Lower leg skin (tissue), 3 donors: ENCODE measurements at regions not wholly inside any gene's neighbourhood (a gene's known extent, or its start where the extent isn't known, plus 50 kb on each side); places are given as distances from the start of the nearest gene placed in this dataset.

Experiments used
- POLR2A ChIP-seq, 2 donors: fragments of 450-650 bp; IDR thresholded peaks; one replicate each; pipeline ENCODE4 v1.6.1; 2016 to 2017; ENCODE audit warnings: antibody characterized with exemption in 2 of 2, mild to moderate bottlenecking in 1 of 2, moderate library complexity in 1 of 2
- TF ChIP-seq, protein P1 (sequence below), 3 donors: fragments of 450-650 bp; IDR thresholded peaks; one replicate each; pipeline ENCODE4 v1.5.1; 2016; ENCODE audit warnings: antibody characterized with exemption in 3 of 3, mild to moderate bottlenecking in 3 of 3, moderate library complexity in 2 of 3

GRCh38 chr14:49451938-49452337 is 134.2 kb downstream of the RPS29 start:
- TF ChIP-seq, protein P1, sequence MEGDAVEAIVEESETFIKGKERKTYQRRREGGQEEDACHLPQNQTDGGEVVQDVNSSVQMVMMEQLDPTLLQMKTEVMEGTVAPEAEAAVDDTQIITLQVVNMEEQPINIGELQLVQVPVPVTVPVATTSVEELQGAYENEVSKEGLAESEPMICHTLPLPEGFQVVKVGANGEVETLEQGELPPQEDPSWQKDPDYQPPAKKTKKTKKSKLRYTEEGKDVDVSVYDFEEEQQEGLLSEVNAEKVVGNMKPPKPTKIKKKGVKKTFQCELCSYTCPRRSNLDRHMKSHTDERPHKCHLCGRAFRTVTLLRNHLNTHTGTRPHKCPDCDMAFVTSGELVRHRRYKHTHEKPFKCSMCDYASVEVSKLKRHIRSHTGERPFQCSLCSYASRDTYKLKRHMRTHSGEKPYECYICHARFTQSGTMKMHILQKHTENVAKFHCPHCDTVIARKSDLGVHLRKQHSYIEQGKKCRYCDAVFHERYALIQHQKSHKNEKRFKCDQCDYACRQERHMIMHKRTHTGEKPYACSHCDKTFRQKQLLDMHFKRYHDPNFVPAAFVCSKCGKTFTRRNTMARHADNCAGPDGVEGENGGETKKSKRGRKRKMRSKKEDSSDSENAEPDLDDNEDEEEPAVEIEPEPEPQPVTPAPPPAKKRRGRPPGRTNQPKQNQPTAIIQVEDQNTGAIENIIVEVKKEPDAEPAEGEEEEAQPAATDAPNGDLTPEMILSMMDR (IDR thresholded peaks at IDR 0.05), result no peak
- TF ChIP-seq POLR2A (IDR thresholded peaks at IDR 0.05), result no peak
